ENCODE measurements at regions not wholly inside any gene's neighbourhood (a gene's known extent, or its start where the extent isn't known, plus 50 kb on each side); places are given as distances from the start of the nearest gene placed in this dataset.

GRCh38 chr1:98493469-98493868 is 168.1 kb upstream of the SNX7 start:
- H3K36me3 ChIP-seq (ENCODE audit: control insufficient read depth in 2 of 3, insufficient read depth in 3 of 3, low read length in 3 of 3), result no peaks in the 10 kb centered on the region
- no peaks in the 10 kb centered on the region for H3K9me3 ChIP-seq (ENCODE audit: control insufficient read depth in 2 of 3, insufficient read depth in 1 of 3, low read length in 3 of 3)
- no peak for TF ChIP-seq CTCF (IDR thresholded peaks at IDR 0.05; ENCODE audit: borderline replicate concordance, extremely low read depth, insufficient read depth)
- FAIRE-seq (no peak), DNase-seq (no peak)
- no peak overlapping the region for H3K9ac ChIP-seq (ENCODE audit: low read length in 3 of 3)
- no peak overlapping the region for H3K4me3 ChIP-seq (ENCODE audit: low read length in 3 of 3)
- H3K27ac ChIP-seq (ENCODE audit: low read depth in 2 of 2, low read length in 2 of 2), result no peak overlapping the region
- intact Hi-C loops (cut with DNase I), result no loop called here
- no peaks in the 10 kb centered on the region for H3K4me1 ChIP-seq (ENCODE audit: control insufficient read depth in 2 of 3, insufficient read depth in 2 of 3, low read depth in 1 of 3, low read length in 3 of 3)
- no peaks in the 10 kb centered on the region for H3K27me3 ChIP-seq (ENCODE audit: control insufficient read depth, insufficient read depth, low read length)

- no peaks in the 10 kb centered on the region for H3K36me3 ChIP-seq (ENCODE audit: control insufficient read depth in 2 of 3, insufficient read depth in 3 of 3, low read length in 3 of 3)
- no peaks in the 10 kb centered on the region for H3K4me1 ChIP-seq (ENCODE audit: control insufficient read depth in 2 of 3, insufficient read depth in 2 of 3, low read depth in 1 of 3, low read length in 3 of 3)
- H3K4me3 ChIP-seq (ENCODE audit: low read length in 3 of 3), result no peak overlapping the region
- no peak overlapping the region for H3K9ac ChIP-seq (ENCODE audit: low read length in 3 of 3)
- TF ChIP-seq CTCF (IDR thresholded peaks at IDR 0.05; ENCODE audit: borderline replicate concordance, extremely low read depth, insufficient read depth), result no peak
- intact Hi-C loops (cut with DNase I), result no loop called here
- H3K27ac ChIP-seq (ENCODE audit: low read depth in 2 of 2, low read length in 2 of 2), result no peak overlapping the region
- DNase-seq, result no peak
- no peaks in the 10 kb centered on the region for H3K9me3 ChIP-seq (ENCODE audit: control insufficient read depth in 2 of 3, insufficient read depth in 1 of 3, low read length in 3 of 3)
- no peak for FAIRE-seq
- no peaks in the 10 kb centered on the region for H3K27me3 ChIP-seq (ENCODE audit: control insufficient read depth, insufficient read depth, low read length)
These were observed 171.4 kb upstream of the SNX7 start for GRCh38 chr1:98490099-98490498.

DNA sequence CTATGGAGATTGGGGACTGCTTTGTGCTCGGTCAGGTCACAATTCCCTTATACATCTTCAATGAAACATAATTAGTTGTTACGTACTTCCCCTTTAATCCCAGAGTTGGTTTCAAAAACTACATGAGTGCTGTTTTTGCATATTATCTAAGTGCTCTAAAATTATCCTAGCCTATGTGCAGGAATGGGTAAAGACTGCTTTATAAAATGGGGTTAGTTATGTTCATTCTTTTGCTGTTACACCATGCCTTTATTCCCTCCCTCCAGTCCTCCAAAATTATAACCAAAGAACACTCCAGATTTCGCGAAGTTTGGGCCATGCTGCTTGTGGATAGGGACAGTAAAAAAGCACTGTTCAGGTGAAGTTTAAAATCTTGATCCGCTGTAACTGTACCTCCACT is 173.9 kb upstream of the SNX7 start:
- no peak overlapping the region for H3K4me3 ChIP-seq (ENCODE audit: low read length in 3 of 3)
- H3K9me3 ChIP-seq (ENCODE audit: control insufficient read depth in 2 of 3, insufficient read depth in 1 of 3, low read length in 3 of 3), result no peaks in the 10 kb centered on the region
- H3K27ac ChIP-seq (ENCODE audit: low read depth in 2 of 2, low read length in 2 of 2), result no peak overlapping the region
- FAIRE-seq (no peak), DNase-seq (no peak)
- no peaks in the 10 kb centered on the region for H3K27me3 ChIP-seq (ENCODE audit: control insufficient read depth, insufficient read depth, low read length)
- no peak overlapping the region for H3K9ac ChIP-seq (ENCODE audit: low read length in 3 of 3)
- intact Hi-C loops (cut with DNase I), result no loop called here
- no peaks in the 10 kb centered on the region for H3K36me3 ChIP-seq (ENCODE audit: control insufficient read depth in 2 of 3, insufficient read depth in 3 of 3, low read length in 3 of 3)
- TF ChIP-seq CTCF (IDR thresholded peaks at IDR 0.05; ENCODE audit: borderline replicate concordance, extremely low read depth, insufficient read depth), result no peak
- H3K4me1 ChIP-seq (ENCODE audit: control insufficient read depth in 2 of 3, insufficient read depth in 2 of 3, low read depth in 1 of 3, low read length in 3 of 3), result no peaks in the 10 kb centered on the region

DNA sequence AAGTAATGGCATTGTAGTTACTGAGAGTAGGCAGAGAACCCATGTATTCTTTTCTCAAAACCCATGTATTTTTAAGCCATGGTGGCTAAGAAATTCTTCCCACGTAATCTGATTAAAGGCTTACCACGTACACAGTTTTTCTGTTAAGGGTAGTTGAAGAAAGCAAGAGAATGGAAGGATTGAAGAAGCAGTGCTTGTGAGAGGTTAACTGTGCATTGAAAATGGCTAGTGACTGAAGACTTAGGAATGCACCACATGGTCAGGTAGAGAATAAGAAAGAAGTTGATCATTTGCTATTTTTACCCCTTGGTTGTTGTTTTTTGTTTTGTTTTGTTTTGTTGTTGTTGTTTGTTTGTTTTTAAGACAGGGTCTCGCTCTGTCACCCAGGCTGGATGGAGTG is 178.9 kb upstream of the SNX7 start:
- Histone ChIP-seq H3K4me1 (ENCODE audit: control insufficient read depth in 2 of 3, insufficient read depth in 2 of 3, low read depth in 1 of 3, low read length in 3 of 3) (no peaks in the 10 kb centered on the region), H3K27ac (ENCODE audit: low read depth in 2 of 2, low read length in 2 of 2) (no peak overlapping the region), H3K9ac (ENCODE audit: low read length in 3 of 3) (no peak overlapping the region), H3K27me3 (ENCODE audit: control insufficient read depth, insufficient read depth, low read length) (no peaks in the 10 kb centered on the region), H3K36me3 (ENCODE audit: control insufficient read depth in 2 of 3, insufficient read depth in 3 of 3, low read length in 3 of 3) (no peaks in the 10 kb centered on the region), H3K4me3 (ENCODE audit: low read length in 3 of 3) (no peak overlapping the region), H3K9me3 (ENCODE audit: control insufficient read depth in 2 of 3, insufficient read depth in 1 of 3, low read length in 3 of 3) (no peaks in the 10 kb centered on the region)
- TF ChIP-seq CTCF (IDR thresholded peaks at IDR 0.05; ENCODE audit: borderline replicate concordance, extremely low read depth, insufficient read depth), result no peak
- intact Hi-C loops (cut with DNase I), result no loop called here
- FAIRE-seq (no peak), DNase-seq (no peak)

All from kidney (tissue), 13 donors.